ENCODE measurements at regions not wholly inside any gene's neighbourhood (a gene's known extent, or its start where the extent isn't known, plus 50 kb on each side); places are given as distances from the start of the nearest gene placed in this dataset.

DNA sequence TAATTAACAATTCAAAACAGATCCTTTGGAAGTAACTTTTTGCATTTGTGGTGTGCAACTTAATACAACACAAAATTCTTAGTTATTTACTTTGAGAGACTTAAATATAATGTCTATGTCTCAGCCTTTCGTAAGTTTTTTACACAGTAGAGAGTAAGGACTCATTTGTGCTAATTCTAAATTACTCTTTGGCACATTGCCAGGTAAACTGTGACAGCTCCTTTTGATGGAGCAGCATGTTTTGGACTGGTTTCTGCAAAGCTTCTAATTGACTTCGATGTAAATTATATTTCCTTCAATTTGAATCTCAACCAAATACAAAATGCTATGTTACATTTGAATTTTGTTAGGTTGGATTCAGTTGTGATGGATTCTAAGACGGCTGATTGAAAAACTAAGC, 450.7 kb upstream of the OPRM1 start:
- H3K4me1 ChIP-seq (ENCODE audit: control insufficient read depth in 2 of 2, insufficient read depth in 2 of 2, low read length in 2 of 2), result no peaks in the 10 kb centered on the region
- no peak overlapping the region for H3K4me3 ChIP-seq (ENCODE audit: low read length in 2 of 2)
- H3K27me3 ChIP-seq (ENCODE audit: control insufficient read depth in 2 of 2, insufficient read depth in 2 of 2, low read length in 2 of 2), result no peaks in the 10 kb centered on the region
- no peaks in the 10 kb centered on the region for H3K9me3 ChIP-seq (ENCODE audit: control insufficient read depth in 2 of 2, low read length in 2 of 2)
- no peak overlapping the region for H3K9ac ChIP-seq (ENCODE audit: low read depth in 1 of 2, low read length in 2 of 2)
- no peaks in the 10 kb centered on the region for H3K36me3 ChIP-seq (ENCODE audit: control insufficient read depth in 2 of 2, insufficient read depth in 2 of 2, low read length in 2 of 2)
- H3K27ac ChIP-seq (ENCODE audit: low read depth in 2 of 2, low read length in 2 of 2), result no peak overlapping the region

GRCh38 chr6:153583685-153584084, 452.6 kb upstream of the RGS17 start:
- Histone ChIP-seq H3K36me3 (ENCODE audit: control insufficient read depth in 2 of 2, insufficient read depth in 2 of 2, low read length in 2 of 2) (no peaks in the 10 kb centered on the region), H3K9me3 (ENCODE audit: control insufficient read depth in 2 of 2, low read length in 2 of 2) (no peaks in the 10 kb centered on the region), H3K4me1 (ENCODE audit: control insufficient read depth in 2 of 2, insufficient read depth in 2 of 2, low read length in 2 of 2) (no peaks in the 10 kb centered on the region), H3K4me3 (ENCODE audit: low read length in 2 of 2) (no peak overlapping the region), H3K9ac (ENCODE audit: low read depth in 1 of 2, low read length in 2 of 2) (no peak overlapping the region), H3K27ac (ENCODE audit: low read depth in 2 of 2, low read length in 2 of 2) (no peak overlapping the region), H3K27me3 (ENCODE audit: control insufficient read depth in 2 of 2, insufficient read depth in 2 of 2, low read length in 2 of 2) (no peaks in the 10 kb centered on the region)

DNA sequence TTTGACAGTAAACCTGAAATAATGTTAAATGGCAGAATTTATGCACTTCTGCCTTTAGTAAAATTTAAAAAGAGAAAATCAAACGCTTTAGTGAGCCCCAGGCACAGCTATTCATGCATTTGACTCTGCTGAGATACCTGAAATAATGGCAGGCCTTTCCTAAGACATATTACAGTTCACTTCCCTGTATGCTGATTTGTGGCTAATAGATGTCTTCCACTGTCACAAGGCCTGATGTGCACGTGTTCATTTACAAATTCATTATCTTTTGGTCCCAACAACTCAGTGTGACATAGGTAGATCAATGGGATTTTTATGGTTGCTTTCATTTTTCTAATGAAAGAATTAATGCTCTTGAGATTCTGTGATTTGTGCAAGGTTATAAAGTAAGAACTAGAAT, 449.7 kb upstream of the RGS17 start:
- Histone ChIP-seq H3K4me1 (ENCODE audit: control insufficient read depth in 2 of 2, insufficient read depth in 2 of 2, low read length in 2 of 2) (no peaks in the 10 kb centered on the region), H3K9ac (ENCODE audit: low read depth in 1 of 2, low read length in 2 of 2) (no peak overlapping the region), H3K4me3 (ENCODE audit: low read length in 2 of 2) (no peak overlapping the region), H3K36me3 (ENCODE audit: control insufficient read depth in 2 of 2, insufficient read depth in 2 of 2, low read length in 2 of 2) (no peaks in the 10 kb centered on the region), H3K27ac (ENCODE audit: low read depth in 2 of 2, low read length in 2 of 2) (no peak overlapping the region), H3K9me3 (ENCODE audit: control insufficient read depth in 2 of 2, low read length in 2 of 2) (no peaks in the 10 kb centered on the region), H3K27me3 (ENCODE audit: control insufficient read depth in 2 of 2, insufficient read depth in 2 of 2, low read length in 2 of 2) (no peaks in the 10 kb centered on the region)

DNA sequence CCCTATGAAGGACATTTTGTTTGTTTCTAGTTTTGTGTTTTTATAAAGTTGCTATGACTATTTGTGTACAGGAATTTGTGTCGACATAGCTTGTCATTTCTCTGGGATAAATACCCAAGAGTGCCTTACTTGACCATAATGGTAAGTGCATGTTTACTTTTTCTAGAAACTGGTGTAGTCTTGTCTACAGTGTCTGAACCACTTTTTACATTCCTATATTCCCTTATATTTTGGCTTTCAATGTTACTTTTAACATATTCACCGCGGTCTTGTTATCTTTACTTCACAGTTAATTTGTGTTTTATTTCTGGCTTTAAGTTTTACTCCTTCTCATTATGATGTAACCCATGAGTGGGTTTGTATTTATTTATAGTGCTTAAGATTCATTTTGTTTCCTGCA, 444.4 kb upstream of the RGS17 start:
- H3K4me1 ChIP-seq (ENCODE audit: control insufficient read depth in 2 of 2, insufficient read depth in 2 of 2, low read length in 2 of 2), result no peaks in the 10 kb centered on the region

GRCh38 chr6:153574231-153574630, 443.1 kb upstream of the RGS17 start:
- Histone ChIP-seq H3K4me1 (ENCODE audit: control insufficient read depth in 2 of 2, insufficient read depth in 2 of 2, low read length in 2 of 2) (no peaks in the 10 kb centered on the region), H3K27ac (ENCODE audit: low read depth in 2 of 2, low read length in 2 of 2) (no peak overlapping the region), H3K4me3 (ENCODE audit: low read length in 2 of 2) (no peak overlapping the region), H3K27me3 (ENCODE audit: control insufficient read depth in 2 of 2, insufficient read depth in 2 of 2, low read length in 2 of 2) (no peaks in the 10 kb centered on the region), H3K9ac (ENCODE audit: low read depth in 1 of 2, low read length in 2 of 2) (no peak overlapping the region), H3K36me3 (ENCODE audit: control insufficient read depth in 2 of 2, insufficient read depth in 2 of 2, low read length in 2 of 2) (no peaks in the 10 kb centered on the region), H3K9me3 (ENCODE audit: control insufficient read depth in 2 of 2, low read length in 2 of 2) (no peaks in the 10 kb centered on the region)

More for the DNA sequence above, 444.4 kb upstream of the RGS17 start:
- Histone ChIP-seq H3K27me3 (ENCODE audit: control insufficient read depth in 2 of 2, insufficient read depth in 2 of 2, low read length in 2 of 2) (no peaks in the 10 kb centered on the region), H3K4me3 (ENCODE audit: low read length in 2 of 2) (no peak overlapping the region), H3K9me3 (ENCODE audit: control insufficient read depth in 2 of 2, low read length in 2 of 2) (no peaks in the 10 kb centered on the region), H3K9ac (ENCODE audit: low read depth in 1 of 2, low read length in 2 of 2) (no peak overlapping the region), H3K27ac (ENCODE audit: low read depth in 2 of 2, low read length in 2 of 2) (no peak overlapping the region), H3K36me3 (ENCODE audit: control insufficient read depth in 2 of 2, insufficient read depth in 2 of 2, low read length in 2 of 2) (no peaks in the 10 kb centered on the region)

DNA sequence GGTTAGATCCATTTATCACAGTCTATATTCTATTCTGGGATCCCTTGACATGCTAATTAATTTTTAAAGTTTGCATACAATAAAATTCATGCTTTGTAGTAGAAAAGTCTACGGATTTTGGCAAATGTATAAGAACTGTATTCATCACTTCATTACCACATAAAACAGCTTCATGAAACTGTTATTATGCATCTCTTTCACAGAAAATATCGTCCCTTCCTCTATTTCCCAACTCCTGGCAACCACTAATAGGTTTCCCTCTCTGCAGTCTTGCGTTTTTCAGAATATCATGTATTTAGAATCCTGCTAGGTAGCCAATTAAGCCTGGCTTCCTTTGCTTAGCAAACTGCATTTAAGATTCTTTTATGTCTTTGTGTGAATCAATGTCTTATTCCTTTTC, 441.3 kb upstream of the RGS17 start:
- H3K27ac ChIP-seq (ENCODE audit: low read depth in 2 of 2, low read length in 2 of 2), result no peak overlapping the region
- H3K4me1 ChIP-seq (ENCODE audit: control insufficient read depth in 2 of 2, insufficient read depth in 2 of 2, low read length in 2 of 2), result no peaks in the 10 kb centered on the region
- H3K9ac ChIP-seq (ENCODE audit: low read depth in 1 of 2, low read length in 2 of 2), result no peak overlapping the region
- no peak overlapping the region for H3K4me3 ChIP-seq (ENCODE audit: low read length in 2 of 2)
- no peaks in the 10 kb centered on the region for H3K36me3 ChIP-seq (ENCODE audit: control insufficient read depth in 2 of 2, insufficient read depth in 2 of 2, low read length in 2 of 2)
- H3K27me3 ChIP-seq (ENCODE audit: control insufficient read depth in 2 of 2, insufficient read depth in 2 of 2, low read length in 2 of 2), result no peaks in the 10 kb centered on the region
- no peaks in the 10 kb centered on the region for H3K9me3 ChIP-seq (ENCODE audit: control insufficient read depth in 2 of 2, low read length in 2 of 2)

DNA sequence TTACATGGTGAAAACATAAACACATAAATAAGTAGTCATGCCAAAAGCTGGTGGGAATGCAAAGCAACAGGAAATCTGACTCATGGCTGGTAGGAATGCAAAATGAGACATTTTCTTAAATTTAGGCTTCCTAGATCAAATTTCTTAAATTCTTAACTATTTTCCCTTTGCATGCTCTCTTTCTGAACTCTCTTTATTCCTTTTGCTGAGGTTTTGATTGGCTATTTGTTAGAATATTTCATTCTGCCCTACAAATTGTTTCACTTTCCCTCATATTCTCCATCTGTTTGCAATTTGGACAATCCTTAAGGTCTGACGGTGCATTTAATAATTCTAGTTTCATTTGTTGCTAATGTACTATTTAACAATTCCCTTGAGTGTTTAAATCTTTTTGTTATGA, 437.5 kb upstream of the RGS17 start:
- Histone ChIP-seq H3K36me3 (ENCODE audit: control insufficient read depth in 2 of 2, insufficient read depth in 2 of 2, low read length in 2 of 2) (no peaks in the 10 kb centered on the region), H3K4me1 (ENCODE audit: control insufficient read depth in 2 of 2, insufficient read depth in 2 of 2, low read length in 2 of 2) (no peaks in the 10 kb centered on the region), H3K27ac (ENCODE audit: low read depth in 2 of 2, low read length in 2 of 2) (no peak overlapping the region), H3K9ac (ENCODE audit: low read depth in 1 of 2, low read length in 2 of 2) (no peak overlapping the region), H3K4me3 (ENCODE audit: low read length in 2 of 2) (no peak overlapping the region), H3K9me3 (ENCODE audit: control insufficient read depth in 2 of 2, low read length in 2 of 2) (no peaks in the 10 kb centered on the region), H3K27me3 (ENCODE audit: control insufficient read depth in 2 of 2, insufficient read depth in 2 of 2, low read length in 2 of 2) (no peaks in the 10 kb centered on the region)

DNA sequence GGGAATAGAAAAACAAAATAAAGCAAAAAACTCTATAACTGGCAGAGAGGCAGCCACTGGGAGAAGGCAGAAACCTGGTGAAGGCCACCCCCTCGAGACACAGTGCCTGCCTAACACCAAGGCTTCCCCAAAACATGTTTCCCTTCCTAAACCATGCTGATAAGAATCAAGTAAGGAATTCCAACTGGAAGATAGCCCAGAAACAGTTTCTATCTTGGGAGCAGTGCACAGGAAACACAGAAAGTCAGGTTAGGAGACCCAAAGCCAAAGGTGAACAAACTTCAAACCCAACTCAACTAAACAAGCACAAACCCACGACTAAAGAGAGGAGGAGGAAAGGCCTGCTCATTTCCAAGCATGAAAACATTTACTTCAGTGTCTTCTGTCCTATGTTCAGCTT, 433.7 kb upstream of the RGS17 start:
- no peaks in the 10 kb centered on the region for H3K27me3 ChIP-seq (ENCODE audit: control insufficient read depth in 2 of 2, insufficient read depth in 2 of 2, low read length in 2 of 2)
- no peaks in the 10 kb centered on the region for H3K36me3 ChIP-seq (ENCODE audit: control insufficient read depth in 2 of 2, insufficient read depth in 2 of 2, low read length in 2 of 2)
- no peak overlapping the region for H3K27ac ChIP-seq (ENCODE audit: low read depth in 2 of 2, low read length in 2 of 2)
- H3K4me1 ChIP-seq (ENCODE audit: control insufficient read depth in 2 of 2, insufficient read depth in 2 of 2, low read length in 2 of 2), result no peaks in the 10 kb centered on the region
- no peaks in the 10 kb centered on the region for H3K9me3 ChIP-seq (ENCODE audit: control insufficient read depth in 2 of 2, low read length in 2 of 2)
- no peak overlapping the region for H3K9ac ChIP-seq (ENCODE audit: low read depth in 1 of 2, low read length in 2 of 2)
- no peak overlapping the region for H3K4me3 ChIP-seq (ENCODE audit: low read length in 2 of 2)

DNA sequence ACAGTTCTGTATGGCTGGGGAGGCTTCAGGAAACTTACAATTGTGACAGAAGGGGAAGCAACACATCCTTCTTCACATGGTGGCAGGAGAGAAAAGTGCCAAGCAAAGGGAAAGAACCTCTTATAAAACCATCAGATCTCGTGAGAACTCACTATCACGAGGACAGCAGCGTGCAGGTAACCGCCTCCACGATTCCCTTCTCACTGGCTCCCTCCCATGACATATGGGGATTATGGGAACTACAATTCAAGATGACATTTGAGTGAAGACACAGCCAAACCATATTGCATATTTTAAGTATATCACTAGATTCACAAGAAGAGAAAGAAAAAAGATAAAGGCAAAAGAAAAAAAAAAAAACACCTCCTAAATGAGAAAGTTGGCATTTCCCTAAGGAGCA, 431.9 kb upstream of the RGS17 start:
- Histone ChIP-seq H3K36me3 (ENCODE audit: control insufficient read depth in 2 of 2, insufficient read depth in 2 of 2, low read length in 2 of 2) (no peaks in the 10 kb centered on the region), H3K27me3 (ENCODE audit: control insufficient read depth in 2 of 2, insufficient read depth in 2 of 2, low read length in 2 of 2) (no peaks in the 10 kb centered on the region), H3K9ac (ENCODE audit: low read depth in 1 of 2, low read length in 2 of 2) (no peak overlapping the region), H3K4me3 (ENCODE audit: low read length in 2 of 2) (no peak overlapping the region), H3K9me3 (ENCODE audit: control insufficient read depth in 2 of 2, low read length in 2 of 2) (no peaks in the 10 kb centered on the region), H3K27ac (ENCODE audit: low read depth in 2 of 2, low read length in 2 of 2) (no peak overlapping the region), H3K4me1 (ENCODE audit: control insufficient read depth in 2 of 2, insufficient read depth in 2 of 2, low read length in 2 of 2) (no peaks in the 10 kb centered on the region)

DNA sequence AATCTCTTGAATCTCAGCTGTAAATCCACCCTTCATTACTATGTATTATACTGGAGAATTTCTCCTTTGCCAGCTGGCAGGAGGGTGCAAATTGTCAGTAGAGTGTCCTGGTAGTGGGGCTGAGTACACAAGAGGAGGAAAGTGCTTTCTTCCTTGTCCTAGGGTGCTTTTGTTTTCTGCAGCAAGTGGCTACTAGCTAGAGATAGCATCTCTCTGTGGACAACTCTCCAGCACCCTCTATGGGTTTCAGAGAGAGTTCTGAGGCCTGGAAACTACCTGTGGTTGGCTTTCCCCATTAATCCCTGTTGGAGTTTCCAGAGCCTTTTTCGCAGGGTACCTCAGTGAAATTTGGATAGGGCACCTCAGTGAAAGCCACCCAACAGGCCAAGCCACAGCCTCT, 422.5 kb upstream of the RGS17 start:
- no peak overlapping the region for H3K4me3 ChIP-seq (ENCODE audit: low read length in 2 of 2)
- H3K9me3 ChIP-seq (ENCODE audit: control insufficient read depth in 2 of 2, low read length in 2 of 2), result no peaks in the 10 kb centered on the region
- no peak overlapping the region for H3K27ac ChIP-seq (ENCODE audit: low read depth in 2 of 2, low read length in 2 of 2)
- H3K36me3 ChIP-seq (ENCODE audit: control insufficient read depth in 2 of 2, insufficient read depth in 2 of 2, low read length in 2 of 2), result no peaks in the 10 kb centered on the region
- H3K27me3 ChIP-seq (ENCODE audit: control insufficient read depth in 2 of 2, insufficient read depth in 2 of 2, low read length in 2 of 2), result no peaks in the 10 kb centered on the region
- H3K4me1 ChIP-seq (ENCODE audit: control insufficient read depth in 2 of 2, insufficient read depth in 2 of 2, low read length in 2 of 2), result no peaks in the 10 kb centered on the region
- no peak overlapping the region for H3K9ac ChIP-seq (ENCODE audit: low read depth in 1 of 2, low read length in 2 of 2)

DNA sequence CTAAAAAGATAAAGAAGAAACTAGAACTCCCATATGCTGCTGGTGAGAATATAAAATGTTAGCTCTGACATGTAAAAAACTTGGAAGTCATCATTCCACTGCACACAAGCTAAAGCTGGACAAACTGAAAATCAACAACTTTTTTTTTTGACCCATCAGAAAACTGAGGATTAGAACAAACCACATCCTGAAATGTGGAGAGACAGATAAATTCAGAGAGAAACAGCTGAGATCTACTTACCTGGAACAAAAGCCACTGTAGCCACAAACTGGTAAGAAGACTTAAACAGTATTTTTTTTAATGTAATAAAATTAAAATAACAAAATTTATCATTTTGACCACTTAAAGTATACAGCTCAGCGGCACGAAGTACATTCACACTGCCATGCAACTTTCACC, 408.5 kb upstream of the RGS17 start:
- Histone ChIP-seq H3K4me1 (ENCODE audit: control insufficient read depth in 2 of 2, insufficient read depth in 2 of 2, low read length in 2 of 2) (no peaks in the 10 kb centered on the region), H3K27ac (ENCODE audit: low read depth in 2 of 2, low read length in 2 of 2) (no peak overlapping the region), H3K36me3 (ENCODE audit: control insufficient read depth in 2 of 2, insufficient read depth in 2 of 2, low read length in 2 of 2) (no peaks in the 10 kb centered on the region), H3K9me3 (ENCODE audit: control insufficient read depth in 2 of 2, low read length in 2 of 2) (peaks cover 0 to 2% of the 10 kb centered on the region in 2 donors), H3K9ac (ENCODE audit: low read depth in 1 of 2, low read length in 2 of 2) (no peak overlapping the region), H3K27me3 (ENCODE audit: control insufficient read depth in 2 of 2, insufficient read depth in 2 of 2, low read length in 2 of 2) (no peaks in the 10 kb centered on the region), H3K4me3 (ENCODE audit: low read length in 2 of 2) (no peak overlapping the region)

All from mucosa of rectum (tissue), 2 donors.